Activated CD8-positive, alpha-beta memory T cell treated with anti-CD3 and anti-CD28 coated beads, Interleukin-2, amount 50 U/mL, for 24 hours (primary cell): ENCODE measurements at regions not wholly inside any gene's neighbourhood (a gene's known extent, or its start where the extent isn't known, plus 50 kb on each side); places are given as distances from the start of the nearest gene placed in this dataset.

Experiments used
- DNase-seq: peaks from one replicate; pipeline ENCODE4 v3.0.0-alpha.2; 2020; ENCODE audit errors: extremely low read depth

DNA sequence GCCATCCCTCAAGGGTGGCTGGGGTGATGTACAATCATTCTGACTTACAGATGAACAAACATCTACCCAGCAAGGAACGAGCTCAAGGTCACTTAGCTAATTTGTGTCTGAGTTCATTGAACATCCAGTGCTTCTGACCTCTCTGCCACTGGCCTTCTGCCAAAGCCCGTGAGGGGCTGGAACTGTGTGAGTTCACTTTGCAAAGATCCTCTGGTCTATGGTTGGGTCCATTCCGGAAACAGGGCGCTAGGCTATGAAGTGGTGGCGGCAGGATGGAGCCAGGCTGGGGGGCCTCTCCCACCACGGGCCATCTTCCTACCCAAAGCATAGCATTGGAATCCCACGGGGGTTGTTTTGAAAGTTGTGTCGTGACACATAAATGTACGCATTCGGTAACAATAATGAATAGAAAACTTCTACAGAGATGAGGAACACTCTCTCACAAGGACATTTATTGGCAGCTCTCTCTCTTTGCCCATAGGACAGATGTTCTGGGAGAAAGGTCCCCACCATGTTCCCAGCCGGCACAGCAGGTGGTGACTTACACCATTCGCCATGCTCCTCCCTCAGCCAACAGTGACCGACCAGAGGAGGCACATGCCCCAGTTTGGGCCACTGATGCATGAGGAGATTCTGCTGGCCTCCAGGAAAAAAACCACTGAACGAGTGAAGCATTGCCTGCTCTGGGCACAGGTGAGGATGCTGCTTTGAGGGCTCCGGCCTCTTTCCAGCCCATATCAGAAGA is 214.7 kb upstream of the CHRNA7 start:
- DNase-seq, result no peak

GRCh38 chr15:31822463-31822862 is 207.9 kb upstream of the CHRNA7 start:
- DNase-seq, result no peak

DNA sequence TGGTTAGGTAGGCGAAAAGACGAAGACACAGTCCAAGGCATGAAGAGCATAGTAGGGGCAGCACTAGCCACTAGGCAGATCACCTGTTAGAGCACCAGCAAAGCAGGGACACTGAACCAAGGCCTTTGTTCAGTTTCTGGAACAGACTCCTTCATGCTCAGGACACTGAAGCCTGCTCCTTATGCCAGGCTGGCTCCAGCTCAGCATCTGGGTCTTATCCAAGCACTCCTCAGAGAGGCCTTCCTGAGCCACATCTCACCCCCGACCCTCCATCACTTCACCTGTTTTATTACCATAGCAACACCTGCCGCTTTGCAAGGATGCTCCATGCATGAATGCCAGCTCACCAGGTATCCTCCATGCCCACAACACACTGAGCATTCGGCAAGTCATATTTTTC is 206.3 kb upstream of the CHRNA7 start:
- no peak for DNase-seq

GRCh38 chr15:31828594-31828993 is 201.7 kb upstream of the CHRNA7 start:
- DNase-seq, result no peak

DNA sequence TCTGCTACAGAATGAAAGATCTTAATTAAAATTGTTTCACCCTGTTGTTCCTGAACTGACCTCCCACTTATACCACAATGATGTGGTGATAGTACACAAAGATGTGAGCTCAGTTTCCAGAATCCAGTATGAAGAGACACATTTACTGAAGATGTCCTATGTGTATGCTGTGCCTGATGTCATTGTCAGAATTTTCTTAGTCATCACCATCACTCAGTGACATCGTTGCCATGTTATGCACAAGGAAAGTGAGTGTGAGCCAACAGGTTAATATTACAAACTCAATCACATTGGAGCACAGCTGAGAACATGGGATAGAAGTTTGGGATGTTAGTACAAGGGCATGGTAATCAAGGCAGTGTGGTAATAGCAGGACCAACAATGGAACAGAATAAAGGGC is 199.7 kb upstream of the CHRNA7 start:
- DNase-seq, result no peak

GRCh38 chr15:31831596-31831995 is 198.7 kb upstream of the CHRNA7 start:
- DNase-seq, result no peak

- no peak for DNase-seq
Observed at GRCh38 chr15:31834654-31835053, 195.7 kb upstream of the CHRNA7 start.

DNA sequence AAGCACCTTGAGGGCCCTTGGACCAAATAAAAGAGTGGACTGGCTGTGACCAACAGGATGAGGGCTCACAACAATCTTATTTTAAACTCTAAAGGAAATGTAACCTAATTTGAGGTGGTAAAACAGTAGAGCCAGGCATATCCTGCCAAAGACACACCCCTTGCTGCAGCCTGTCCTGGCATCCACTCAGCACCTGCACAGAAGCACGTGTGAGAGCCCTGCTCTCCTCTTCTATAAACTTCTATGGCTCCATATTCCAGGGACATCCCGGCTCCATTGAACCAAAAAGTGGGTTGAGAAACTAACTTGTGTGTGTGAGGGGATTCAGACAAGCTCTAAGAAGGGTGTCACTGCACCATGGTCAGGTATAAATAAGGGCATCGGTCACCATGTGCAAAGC is 190.9 kb upstream of the CHRNA7 start:
- no peak for DNase-seq

GRCh38 chr15:31840849-31841476 is 189.4 kb upstream of the CHRNA7 start:
- DNase-seq, result no peak

- no peak for DNase-seq
Observed at GRCh38 chr15:31842532-31843195, 187.7 kb upstream of the CHRNA7 start.

DNA sequence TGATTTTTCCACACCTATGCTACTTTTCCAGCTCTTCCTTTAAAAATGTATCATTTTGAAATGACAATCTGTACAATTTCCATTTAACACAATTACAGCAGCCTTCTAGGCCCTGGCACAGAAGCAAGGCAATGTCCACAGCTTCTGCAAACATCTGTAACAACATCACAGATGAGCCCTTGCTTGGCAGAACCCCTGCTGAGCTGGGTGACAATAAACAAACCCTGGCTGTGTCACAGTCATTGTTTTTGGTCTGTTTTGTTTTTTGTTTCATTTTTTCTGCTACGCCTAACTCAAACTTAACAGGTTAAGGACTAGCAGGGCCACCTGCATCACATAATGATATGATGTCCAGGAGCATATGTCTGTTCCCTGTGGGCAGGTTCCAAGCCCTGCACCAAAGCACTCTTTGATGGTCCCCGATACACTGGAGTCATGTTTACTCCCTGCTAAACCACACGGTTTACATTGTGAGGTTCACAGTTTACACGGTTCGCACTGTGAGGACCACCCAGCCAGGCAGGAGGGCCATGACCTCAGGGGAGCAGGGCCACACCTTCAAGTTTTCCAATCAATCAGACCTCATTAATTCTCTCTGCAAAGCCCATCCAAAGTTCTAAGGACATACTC is 186.8 kb upstream of the CHRNA7 start:
- DNase-seq, result no peak

GRCh38 chr15:31845791-31846190 is 184.5 kb upstream of the CHRNA7 start:
- no peak for DNase-seq

- no peak for DNase-seq
Observed at GRCh38 chr15:31847961-31848360, 182.4 kb upstream of the CHRNA7 start.

DNA sequence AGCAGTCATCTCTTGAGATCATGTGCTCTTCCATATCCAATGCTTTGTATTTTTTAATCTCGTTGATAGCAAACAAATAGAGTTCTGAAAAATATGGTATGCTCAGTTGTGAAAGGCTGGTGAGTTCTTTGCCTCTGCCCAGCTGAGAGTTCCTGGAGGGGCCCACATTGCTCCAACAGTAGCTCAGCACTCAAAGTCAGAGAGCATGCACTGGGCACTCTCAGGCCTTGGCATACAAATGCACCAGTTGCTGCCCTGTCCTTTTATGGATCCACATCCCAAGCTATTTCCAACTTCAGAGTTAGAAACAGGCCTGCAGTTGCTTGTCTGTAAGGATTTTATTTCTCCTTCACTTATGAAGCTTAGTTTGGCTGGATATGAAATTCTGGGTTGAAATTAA is 181.7 kb upstream of the CHRNA7 start:
- no peak for DNase-seq

- DNase-seq, result no peak
Observed at GRCh38 chr15:31852933-31853799, 177.1 kb upstream of the CHRNA7 start.

DNA sequence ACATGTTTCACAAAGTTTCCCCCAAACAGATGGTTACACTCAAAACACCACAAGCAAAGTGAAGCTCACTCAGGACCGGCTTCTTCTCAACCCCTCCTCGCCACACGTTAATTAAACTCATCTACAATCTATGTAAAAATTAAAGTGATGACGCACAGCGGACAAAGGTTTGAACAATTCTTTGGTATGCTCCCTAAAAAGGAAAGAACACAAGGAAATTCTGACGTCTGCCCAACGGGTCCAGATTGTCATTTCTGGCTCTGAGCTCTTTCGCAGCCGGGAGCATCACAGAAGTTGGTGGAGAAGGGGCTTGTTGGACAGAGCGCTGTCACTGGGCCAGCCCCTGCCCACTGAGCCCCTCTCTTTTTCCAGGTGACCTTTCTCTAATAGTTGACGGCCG is 173.7 kb upstream of the CHRNA7 start:
- DNase-seq, result no peak

- no peak for DNase-seq
Observed at GRCh38 chr15:31857194-31857593, 173.1 kb upstream of the CHRNA7 start.

- no peak for DNase-seq
Observed at GRCh38 chr15:31858026-31858425, 172.3 kb upstream of the CHRNA7 start.

DNA sequence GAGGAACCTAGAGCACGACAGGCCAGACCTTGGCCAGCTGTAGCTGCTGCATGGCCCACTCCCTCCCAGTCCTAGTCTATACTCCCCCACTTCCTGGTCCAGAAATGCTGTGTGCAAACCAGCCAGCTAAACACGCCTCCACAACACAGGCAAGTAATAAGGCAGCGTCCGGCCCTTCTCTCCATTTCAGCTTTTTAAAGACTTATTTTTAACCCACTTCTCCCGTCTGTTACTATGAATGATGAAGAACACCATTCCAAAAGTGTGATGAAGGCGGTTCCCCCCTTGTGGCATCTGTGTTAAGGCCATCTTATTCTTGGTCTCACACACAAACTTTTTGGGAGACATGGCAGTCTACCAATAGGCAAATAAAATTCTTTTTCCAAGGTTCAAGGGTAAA is 164.1 kb upstream of the CHRNA7 start:
- DNase-seq, result no peak

DNA sequence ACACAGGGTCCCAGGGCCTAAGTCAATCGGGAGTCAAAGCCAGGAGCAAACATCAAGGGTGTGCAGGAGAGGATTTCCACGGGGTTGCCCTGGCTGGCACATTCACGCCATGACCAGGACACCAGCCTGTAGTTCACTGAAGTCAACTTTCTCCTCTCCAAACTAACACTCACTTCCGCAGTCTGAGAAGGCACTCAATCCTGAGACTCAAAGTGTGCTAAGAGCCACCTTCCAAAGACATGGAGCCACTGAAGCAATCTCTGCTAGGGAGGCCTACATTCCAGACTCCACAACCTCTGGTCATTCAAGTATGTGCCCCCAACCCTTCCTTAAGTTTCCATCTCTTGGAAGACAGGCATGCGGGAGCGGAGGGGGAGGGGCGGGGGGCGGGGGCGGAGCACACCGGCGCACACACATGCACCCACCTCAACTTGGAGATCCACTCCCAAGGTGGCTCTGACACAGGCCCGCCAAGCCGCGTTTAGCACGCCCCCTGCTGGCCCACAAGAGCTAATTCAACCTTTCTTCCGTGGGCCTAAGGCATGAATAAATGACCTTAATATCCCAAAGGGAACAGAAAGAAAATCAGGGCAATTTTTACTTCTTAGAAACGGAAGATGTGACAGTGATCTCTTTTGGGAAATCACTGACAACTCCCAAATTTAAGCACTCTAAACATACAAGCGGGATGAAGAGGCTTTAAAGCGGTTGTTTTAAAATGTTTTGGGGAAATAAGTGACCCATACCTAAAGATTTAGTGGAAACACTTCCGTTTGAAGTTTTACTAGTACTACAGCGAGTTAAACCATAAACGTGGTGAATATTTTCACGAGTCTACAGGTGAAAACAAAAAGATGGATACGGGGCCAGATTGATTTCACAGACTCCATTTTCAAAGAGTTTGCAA is 162.5 kb upstream of the CHRNA7 start:
- no peak for DNase-seq
